ENCODE measurements at regions not wholly inside any gene's neighbourhood (a gene's known extent, or its start where the extent isn't known, plus 50 kb on each side); places are given as distances from the start of the nearest gene placed in this dataset.
"Not testable (repeated sequence)": the region's sequence is repeated elsewhere in the genome, so short reads cannot be mapped to it uniquely, and the experiment has no call there.

- Histone ChIP-seq H3K9me3 (no peaks in the 10 kb centered on the region), H3K4me1 (no peaks in the 10 kb centered on the region), H4K20me1 (no peaks in the 10 kb centered on the region), H3K27me3 (no peaks in the 10 kb centered on the region), H3K9ac (no peak overlapping the region), H3K4me3 (no peak overlapping the region), H3K36me3 (no peaks in the 10 kb centered on the region), H3K4me2 (no peak overlapping the region), H3K27ac (no peak overlapping the region)
- TF ChIP-seq Cebpa-rat (IDR thresholded peaks at IDR 0.05): no peak
Observed at GRCh38 chr3:26264708-26265107, 357.9 kb upstream of the LRRC3B start.

GRCh38 chr3:26271848-26272247 is 350.7 kb upstream of the LRRC3B start:
- Histone ChIP-seq H3K36me3 (no peaks in the 10 kb centered on the region), H3K4me1 (peaks cover 9% of the 10 kb centered on the region), H3K27ac (no peak overlapping the region), H3K4me3 (no peak overlapping the region), H3K9ac (no peak overlapping the region), H3K27me3 (no peaks in the 10 kb centered on the region), H3K4me2 (no peak overlapping the region), H4K20me1 (no peaks in the 10 kb centered on the region), H3K9me3 (no peaks in the 10 kb centered on the region)
- no peak for TF ChIP-seq Cebpa-rat (IDR thresholded peaks at IDR 0.05)

GRCh38 chr3:26273196-26273595 is 349.4 kb upstream of the LRRC3B start:
- peaks cover 14% of the 10 kb centered on the region for H3K4me1 ChIP-seq
- TF ChIP-seq Cebpa-rat (IDR thresholded peaks at IDR 0.05): no peak
- H3K4me3 ChIP-seq: no peak overlapping the region
- H3K27me3 ChIP-seq: no peaks in the 10 kb centered on the region
- H3K9me3 ChIP-seq: peaks cover 3% of the 10 kb centered on the region; the same call in 1 of the 2 replicates
- no peak overlapping the region for H3K27ac ChIP-seq
- no peaks in the 10 kb centered on the region for H3K36me3 ChIP-seq
- no peaks in the 10 kb centered on the region for H4K20me1 ChIP-seq
- H3K9ac ChIP-seq: no peak overlapping the region
- H3K4me2 ChIP-seq: no peak overlapping the region

- Histone ChIP-seq H3K4me1 (peaks cover 43% of the 10 kb centered on the region), H3K36me3 (peaks cover 9% of the 10 kb centered on the region; the same call in 1 of the 2 replicates), H3K9ac (no peak overlapping the region)
Observed at GRCh38 chr3:26279091-26279490, 343.5 kb upstream of the LRRC3B start.

GRCh38 chr3:26280517-26280916 is 342.1 kb upstream of the LRRC3B start:
- Histone ChIP-seq H3K9ac (no peak overlapping the region), H3K4me2 (peak overlapping the region; percentile 72), H3K36me3 (peaks cover 12% of the 10 kb centered on the region; the same call in 1 of the 2 replicates), H3K27ac (peak overlapping the region; percentile 0; the same call in 1 of the 2 replicates), H3K4me1 (peaks cover 43% of the 10 kb centered on the region), H4K20me1 (no peaks in the 10 kb centered on the region), H3K9me3 (peaks cover 44% of the 10 kb centered on the region), H3K27me3 (no peaks in the 10 kb centered on the region), H3K4me3 (no peak overlapping the region)
- no peak for TF ChIP-seq Cebpa-rat (IDR thresholded peaks at IDR 0.05)

More at GRCh38 chr3:26279091-26279490, 343.5 kb upstream of the LRRC3B start:
- no peaks in the 10 kb centered on the region for H3K27me3 ChIP-seq
- peaks cover 30% of the 10 kb centered on the region for H3K9me3 ChIP-seq
- no peak overlapping the region for H3K27ac ChIP-seq
- H4K20me1 ChIP-seq: no peaks in the 10 kb centered on the region
- no peak overlapping the region for H3K4me2 ChIP-seq
- TF ChIP-seq Cebpa-rat (IDR thresholded peaks at IDR 0.05): no peak
- H3K4me3 ChIP-seq: no peak overlapping the region

GRCh38 chr3:26281284-26281985 is 341.1 kb upstream of the LRRC3B start:
- Histone ChIP-seq H3K9ac (no peak overlapping the region), H4K20me1 (no peaks in the 10 kb centered on the region), H3K4me1 (peaks cover 37% of the 10 kb centered on the region), H3K27ac (no peak overlapping the region), H3K36me3 (peaks cover 12% of the 10 kb centered on the region; the same call in 1 of the 2 replicates), H3K4me3 (no peak overlapping the region), H3K9me3 (peaks cover 49% of the 10 kb centered on the region), H3K27me3 (no peaks in the 10 kb centered on the region), H3K4me2 (peak overlapping the region; percentile 72)
- no peak for TF ChIP-seq Cebpa-rat (IDR thresholded peaks at IDR 0.05)

- Histone ChIP-seq H3K4me1 (peaks cover 27% of the 10 kb centered on the region), H3K36me3 (peaks cover 12% of the 10 kb centered on the region; the same call in 1 of the 2 replicates), H3K9me3 (peaks cover 41% of the 10 kb centered on the region)
- H4K20me1 ChIP-seq, H3K4me2 ChIP-seq, H3K4me3 ChIP-seq, H3K27me3 ChIP-seq, H3K27ac ChIP-seq, H3K9ac ChIP-seq: not testable (repeated sequence)
Observed at GRCh38 chr3:26284503-26284902, 338.1 kb upstream of the LRRC3B start.

GRCh38 chr3:26291840-26292239 is 330.7 kb upstream of the LRRC3B start:
- Histone ChIP-seq H3K4me2 (no peak overlapping the region), H4K20me1 (no peaks in the 10 kb centered on the region), H3K9ac (no peak overlapping the region), H3K27ac (no peak overlapping the region), H3K27me3 (no peaks in the 10 kb centered on the region), H3K36me3 (no peaks in the 10 kb centered on the region), H3K4me3 (no peak overlapping the region), H3K4me1 (no peaks in the 10 kb centered on the region), H3K9me3 (no peaks in the 10 kb centered on the region)
- TF ChIP-seq Cebpa-rat (IDR thresholded peaks at IDR 0.05): no peak

GRCh38 chr3:26292780-26293179 is 329.8 kb upstream of the LRRC3B start:
- Histone ChIP-seq H3K4me2 (no peak overlapping the region), H3K27ac (no peak overlapping the region), H3K36me3 (no peaks in the 10 kb centered on the region), H3K4me3 (no peak overlapping the region), H3K9ac (no peak overlapping the region), H3K4me1 (no peaks in the 10 kb centered on the region), H3K27me3 (no peaks in the 10 kb centered on the region), H4K20me1 (no peaks in the 10 kb centered on the region), H3K9me3 (no peaks in the 10 kb centered on the region)
- TF ChIP-seq Cebpa-rat (IDR thresholded peaks at IDR 0.05): no peak

GRCh38 chr3:26293329-26293844 is 329.2 kb upstream of the LRRC3B start:
- Histone ChIP-seq H3K4me1 (no peaks in the 10 kb centered on the region), H3K9ac (no peak overlapping the region), H3K27ac (no peak overlapping the region), H3K4me2 (no peak overlapping the region), H3K9me3 (no peaks in the 10 kb centered on the region), H4K20me1 (no peaks in the 10 kb centered on the region), H3K36me3 (no peaks in the 10 kb centered on the region), H3K27me3 (no peaks in the 10 kb centered on the region), H3K4me3 (no peak overlapping the region)
- TF ChIP-seq Cebpa-rat (IDR thresholded peaks at IDR 0.05): no peak
